ENCODE measurements at regions not wholly inside any gene's neighbourhood (a gene's known extent, or its start where the extent isn't known, plus 50 kb on each side); places are given as distances from the start of the nearest gene placed in this dataset.

DNA sequence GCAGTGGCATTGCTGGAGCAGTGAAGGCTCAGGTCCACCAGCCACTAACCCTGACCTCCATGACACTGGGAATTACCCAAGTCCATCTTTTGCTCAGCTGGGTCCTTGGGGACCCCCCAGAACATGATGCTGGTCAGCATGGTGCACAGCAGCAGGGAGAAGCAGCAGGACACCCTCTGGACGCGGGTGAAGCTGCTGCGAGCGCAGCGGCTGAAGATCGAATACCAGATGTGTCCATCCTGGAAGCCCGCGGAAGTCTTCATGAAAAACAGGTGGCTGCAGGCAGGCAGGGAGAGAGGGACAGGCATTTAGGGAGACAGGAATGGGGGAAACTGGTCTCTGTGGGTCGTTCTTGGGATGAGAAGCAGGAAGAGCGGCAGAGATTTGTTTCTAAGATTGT, 53.4 kb upstream of the GCSH start (continued):
- TF ChIP-seq, protein P1, sequence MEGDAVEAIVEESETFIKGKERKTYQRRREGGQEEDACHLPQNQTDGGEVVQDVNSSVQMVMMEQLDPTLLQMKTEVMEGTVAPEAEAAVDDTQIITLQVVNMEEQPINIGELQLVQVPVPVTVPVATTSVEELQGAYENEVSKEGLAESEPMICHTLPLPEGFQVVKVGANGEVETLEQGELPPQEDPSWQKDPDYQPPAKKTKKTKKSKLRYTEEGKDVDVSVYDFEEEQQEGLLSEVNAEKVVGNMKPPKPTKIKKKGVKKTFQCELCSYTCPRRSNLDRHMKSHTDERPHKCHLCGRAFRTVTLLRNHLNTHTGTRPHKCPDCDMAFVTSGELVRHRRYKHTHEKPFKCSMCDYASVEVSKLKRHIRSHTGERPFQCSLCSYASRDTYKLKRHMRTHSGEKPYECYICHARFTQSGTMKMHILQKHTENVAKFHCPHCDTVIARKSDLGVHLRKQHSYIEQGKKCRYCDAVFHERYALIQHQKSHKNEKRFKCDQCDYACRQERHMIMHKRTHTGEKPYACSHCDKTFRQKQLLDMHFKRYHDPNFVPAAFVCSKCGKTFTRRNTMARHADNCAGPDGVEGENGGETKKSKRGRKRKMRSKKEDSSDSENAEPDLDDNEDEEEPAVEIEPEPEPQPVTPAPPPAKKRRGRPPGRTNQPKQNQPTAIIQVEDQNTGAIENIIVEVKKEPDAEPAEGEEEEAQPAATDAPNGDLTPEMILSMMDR (IDR thresholded peaks at IDR 0.05 in 2 of 3, conservative IDR thresholded peaks at IDR 0.05 in 1 of 3; ENCODE audit: borderline replicate concordance in 1 of 3, insufficient read depth in 1 of 3, low read depth in 2 of 3, low read length in 2 of 3): no peak
- no peak for TF ChIP-seq TCF7L2 (IDR thresholded peaks at IDR 0.05; ENCODE audit: borderline replicate concordance, extremely low read depth, insufficient read depth, insufficient read length)
- TF ChIP-seq, protein P2, sequence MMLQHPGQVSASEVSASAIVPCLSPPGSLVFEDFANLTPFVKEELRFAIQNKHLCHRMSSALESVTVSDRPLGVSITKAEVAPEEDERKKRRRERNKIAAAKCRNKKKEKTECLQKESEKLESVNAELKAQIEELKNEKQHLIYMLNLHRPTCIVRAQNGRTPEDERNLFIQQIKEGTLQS (IDR thresholded peaks at IDR 0.05): no peak

DNA sequence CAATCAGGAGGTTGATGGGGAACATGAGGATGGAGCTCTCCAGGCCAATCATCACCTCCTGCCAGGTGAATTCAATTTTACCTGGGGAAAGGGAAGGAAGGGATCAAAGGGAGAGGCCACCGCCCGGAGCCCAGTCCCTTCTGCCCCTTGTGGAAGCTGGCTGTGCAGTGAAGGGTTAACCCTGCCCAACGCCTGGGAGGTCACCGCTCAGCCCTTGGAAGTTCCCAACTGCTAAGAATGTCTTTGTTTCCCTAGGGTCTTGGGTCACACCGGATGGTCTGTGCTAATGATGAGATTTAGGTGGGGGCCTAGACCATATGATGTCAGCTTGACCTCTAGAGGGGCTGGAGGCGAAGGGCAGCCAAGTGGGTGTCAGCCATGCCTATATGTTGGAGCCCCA, 52.1 kb upstream of the GCSH start:
- ChIA-PET RAD21 (ENCODE audit: low non-redundant PET in 1 of 2, low total read pairs in 2 of 2, uncharacterized antibody in 2 of 2, unreplicated experiment in 2 of 2) (no interaction called here), POLR2A (no interaction called here), CTCF (no interaction called here)
- ATAC-seq (no peak), DNase-seq (ENCODE audit: low read depth, low spot score) (no peak)
- no peaks in the 10 kb centered on the region for H3K36me3 ChIP-seq (ENCODE audit: control insufficient read depth in 1 of 2, insufficient read depth in 2 of 2, low read length in 2 of 2)
- no peaks in the 10 kb centered on the region for H3K79me2 ChIP-seq (ENCODE audit: insufficient read depth, low read length)
- no peak overlapping the region for H3K4me3 ChIP-seq (replicated peaks in 1 of 2; ENCODE audit: low read depth in 1 of 2, low read length in 2 of 2)
- no peaks in the 10 kb centered on the region for H4K20me1 ChIP-seq (ENCODE audit: insufficient read depth)
- no peaks in the 10 kb centered on the region for H3K27me3 ChIP-seq (ENCODE audit: insufficient read depth, low read length)
- H3K4me1 ChIP-seq (ENCODE audit: control insufficient read depth in 1 of 2, insufficient read depth in 2 of 2, low read length in 2 of 2): peaks cover 19 to 23% of the 10 kb centered on the region in 2 experiments
- no peaks in the 10 kb centered on the region for H3K9me3 ChIP-seq (ENCODE audit: control insufficient read depth in 1 of 2, insufficient read depth in 1 of 2, low read depth in 1 of 2, low read length in 2 of 2)
- no peaks in the 10 kb centered on the region for H3K9me2 ChIP-seq (ENCODE audit: insufficient read depth)
- H2AFZ ChIP-seq (ENCODE audit: low read depth, low read length, poor library complexity, severe bottlenecking): no peak overlapping the region
- H3K4me2 ChIP-seq (ENCODE audit: low read length): no peak overlapping the region
- BruUV-seq (replicated peaks): no TSS peak
- no peak for TF ChIP-seq CEBPB (IDR thresholded peaks at IDR 0.05; ENCODE audit: low read depth)
- TF ChIP-seq JUND (IDR thresholded peaks at IDR 0.05): no peak
- TF ChIP-seq, protein P3, sequence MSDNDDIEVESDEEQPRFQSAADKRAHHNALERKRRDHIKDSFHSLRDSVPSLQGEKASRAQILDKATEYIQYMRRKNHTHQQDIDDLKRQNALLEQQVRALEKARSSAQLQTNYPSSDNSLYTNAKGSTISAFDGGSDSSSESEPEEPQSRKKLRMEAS (IDR thresholded peaks at IDR 0.05): no peak
- TF ChIP-seq, protein P2 (IDR thresholded peaks at IDR 0.05): no peak
- TF ChIP-seq, protein P4, sequence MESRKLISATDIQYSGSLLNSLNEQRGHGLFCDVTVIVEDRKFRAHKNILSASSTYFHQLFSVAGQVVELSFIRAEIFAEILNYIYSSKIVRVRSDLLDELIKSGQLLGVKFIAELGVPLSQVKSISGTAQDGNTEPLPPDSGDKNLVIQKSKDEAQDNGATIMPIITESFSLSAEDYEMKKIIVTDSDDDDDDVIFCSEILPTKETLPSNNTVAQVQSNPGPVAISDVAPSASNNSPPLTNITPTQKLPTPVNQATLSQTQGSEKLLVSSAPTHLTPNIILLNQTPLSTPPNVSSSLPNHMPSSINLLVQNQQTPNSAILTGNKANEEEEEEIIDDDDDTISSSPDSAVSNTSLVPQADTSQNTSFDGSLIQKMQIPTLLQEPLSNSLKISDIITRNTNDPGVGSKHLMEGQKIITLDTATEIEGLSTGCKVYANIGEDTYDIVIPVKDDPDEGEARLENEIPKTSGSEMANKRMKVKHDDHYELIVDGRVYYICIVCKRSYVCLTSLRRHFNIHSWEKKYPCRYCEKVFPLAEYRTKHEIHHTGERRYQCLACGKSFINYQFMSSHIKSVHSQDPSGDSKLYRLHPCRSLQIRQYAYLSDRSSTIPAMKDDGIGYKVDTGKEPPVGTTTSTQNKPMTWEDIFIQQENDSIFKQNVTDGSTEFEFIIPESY (IDR thresholded peaks at IDR 0.05; ENCODE audit: extremely low read depth, insufficient replicate concordance, low read length): no peak
- TF ChIP-seq SIN3A (IDR thresholded peaks at IDR 0.05; ENCODE audit: low read depth): no peak
- no peak for TF ChIP-seq SP1 (IDR thresholded peaks at IDR 0.05; ENCODE audit: low read depth)
- TF ChIP-seq, protein P5, sequence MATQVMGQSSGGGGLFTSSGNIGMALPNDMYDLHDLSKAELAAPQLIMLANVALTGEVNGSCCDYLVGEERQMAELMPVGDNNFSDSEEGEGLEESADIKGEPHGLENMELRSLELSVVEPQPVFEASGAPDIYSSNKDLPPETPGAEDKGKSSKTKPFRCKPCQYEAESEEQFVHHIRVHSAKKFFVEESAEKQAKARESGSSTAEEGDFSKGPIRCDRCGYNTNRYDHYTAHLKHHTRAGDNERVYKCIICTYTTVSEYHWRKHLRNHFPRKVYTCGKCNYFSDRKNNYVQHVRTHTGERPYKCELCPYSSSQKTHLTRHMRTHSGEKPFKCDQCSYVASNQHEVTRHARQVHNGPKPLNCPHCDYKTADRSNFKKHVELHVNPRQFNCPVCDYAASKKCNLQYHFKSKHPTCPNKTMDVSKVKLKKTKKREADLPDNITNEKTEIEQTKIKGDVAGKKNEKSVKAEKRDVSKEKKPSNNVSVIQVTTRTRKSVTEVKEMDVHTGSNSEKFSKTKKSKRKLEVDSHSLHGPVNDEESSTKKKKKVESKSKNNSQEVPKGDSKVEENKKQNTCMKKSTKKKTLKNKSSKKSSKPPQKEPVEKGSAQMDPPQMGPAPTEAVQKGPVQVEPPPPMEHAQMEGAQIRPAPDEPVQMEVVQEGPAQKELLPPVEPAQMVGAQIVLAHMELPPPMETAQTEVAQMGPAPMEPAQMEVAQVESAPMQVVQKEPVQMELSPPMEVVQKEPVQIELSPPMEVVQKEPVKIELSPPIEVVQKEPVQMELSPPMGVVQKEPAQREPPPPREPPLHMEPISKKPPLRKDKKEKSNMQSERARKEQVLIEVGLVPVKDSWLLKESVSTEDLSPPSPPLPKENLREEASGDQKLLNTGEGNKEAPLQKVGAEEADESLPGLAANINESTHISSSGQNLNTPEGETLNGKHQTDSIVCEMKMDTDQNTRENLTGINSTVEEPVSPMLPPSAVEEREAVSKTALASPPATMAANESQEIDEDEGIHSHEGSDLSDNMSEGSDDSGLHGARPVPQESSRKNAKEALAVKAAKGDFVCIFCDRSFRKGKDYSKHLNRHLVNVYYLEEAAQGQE (IDR thresholded peaks at IDR 0.05; ENCODE audit: low read depth): no peak
- intact Hi-C loops (cut with micrococcal nuclease): no loop called here
- H3K9ac ChIP-seq (ENCODE audit: low read length): no peak overlapping the region
- no peak overlapping the region for H3K27ac ChIP-seq (ENCODE audit: low read depth, low read length)
